HG03097 (cell line): ENCODE measurements at regions not wholly inside any gene's neighbourhood (a gene's known extent, or its start where the extent isn't known, plus 50 kb on each side); places are given as distances from the start of the nearest gene placed in this dataset.
"Not testable (repeated sequence)": the region's sequence is repeated elsewhere in the genome, so short reads cannot be mapped to it uniquely, and the experiment has no call there.

Source experiments
- ATAC-seq: cut with Tn5 transposase; IDR thresholded peaks from one replicate; pipeline ENCODE4 v1.9.1; 2021; ENCODE audit not compliant: unreplicated experiment, low FRiP score

- not testable (repeated sequence) for ATAC-seq
Observed at GRCh38 chr9:65566018-65566417, 109.7 kb upstream of the ZNG1E start.

- ATAC-seq: not testable (repeated sequence)
Observed at GRCh38 chr9:65519018-65519417, 156.7 kb upstream of the ZNG1E start.

- ATAC-seq: not testable (repeated sequence)
Observed at GRCh38 chr9:65514465-65514864, 161.3 kb upstream of the ZNG1E start.

GRCh38 chr9:65507897-65508296 lies 167.8 kb upstream of the ZNG1E start:
- not testable (repeated sequence) for ATAC-seq

- ATAC-seq: not testable (repeated sequence)
Observed at GRCh38 chr9:65504686-65505085, 171.0 kb upstream of the ZNG1E start.

- not testable (repeated sequence) for ATAC-seq
Observed at GRCh38 chr9:65503696-65504095, 172.0 kb upstream of the ZNG1E start.

- not testable (repeated sequence) for ATAC-seq
Observed at GRCh38 chr9:65482890-65483289, 192.8 kb upstream of the ZNG1E start.

- ATAC-seq: not testable (repeated sequence)
Observed at GRCh38 chr9:65481291-65481690, 194.4 kb upstream of the ZNG1E start.

GRCh38 chr9:65474891-65475290 lies 189.9 kb upstream of the FOXD4L5 start:
- ATAC-seq: not testable (repeated sequence)

GRCh38 chr9:65473059-65473822 lies 188.2 kb upstream of the FOXD4L5 start:
- not testable (repeated sequence) for ATAC-seq

GRCh38 chr9:65471106-65471505 lies 186.1 kb upstream of the FOXD4L5 start:
- not testable (repeated sequence) for ATAC-seq

GRCh38 chr9:65466911-65467734 lies 182.1 kb upstream of the FOXD4L5 start:
- not testable (repeated sequence) for ATAC-seq

- ATAC-seq: not testable (repeated sequence)
Observed at GRCh38 chr9:65465246-65465895, 180.4 kb upstream of the FOXD4L5 start.

GRCh38 chr9:65462476-65462875 lies 177.5 kb upstream of the FOXD4L5 start:
- ATAC-seq: not testable (repeated sequence)

- ATAC-seq: no peak
Observed at GRCh38 chr9:65459756-65460320, 174.8 kb upstream of the FOXD4L5 start.

- ATAC-seq: no peak
Observed at GRCh38 chr9:65458992-65459391, 174.0 kb upstream of the FOXD4L5 start.

- no peak for ATAC-seq
Observed at GRCh38 chr9:65458465-65458864, 173.5 kb upstream of the FOXD4L5 start.

- not testable (repeated sequence) for ATAC-seq
Observed at GRCh38 chr9:65456991-65457390, 172.0 kb upstream of the FOXD4L5 start.

- ATAC-seq: not testable (repeated sequence)
Observed at GRCh38 chr9:65455751-65456647, 171.0 kb upstream of the FOXD4L5 start.

- not testable (repeated sequence) for ATAC-seq
Observed at GRCh38 chr9:65455136-65455535, 170.1 kb upstream of the FOXD4L5 start.
